Gastrocnemius medialis (tissue), 4 donors: ENCODE measurements at regions not wholly inside any gene's neighbourhood (a gene's known extent, or its start where the extent isn't known, plus 50 kb on each side); places are given as distances from the start of the nearest gene placed in this dataset.
"Not testable (repeated sequence)": the region's sequence is repeated elsewhere in the genome, so short reads cannot be mapped to it uniquely, and the experiment has no call there.

ENCODE experiments used
- ATAC-seq, 2 donors: fragments of 150-250 bp; one replicate each; pipeline ENCODE4 v1.9.1; 2016
- DNase-seq, 2 donors: peaks; one replicate each; pipeline ENCODE4 v3.0.0-alpha.2; 2019
- H3K27ac ChIP-seq, 4 donors: fragments of 200-600 bp; sonication (generic); 1 replicate in 1 of 4; 2 replicates in 3 of 4; pipeline ENCODE4 v1.5.1; 2016 to 2018; ENCODE audit warnings: mild to moderate bottlenecking in 2 of 4, moderate library complexity in 1 of 4
- H3K27me3 ChIP-seq, 3 donors: fragments of 200-600 bp; sonication (generic) in 2 of 3; 1 replicate in 1 of 3; 2 replicates in 2 of 3; pipeline versions ENCODE4 v1.5.1 to v1.6.0; 2016 to 2019; ENCODE audit warnings: mild to moderate bottlenecking in 1 of 3, moderate library complexity in 1 of 3
- H3K36me3 ChIP-seq, 2 donors: fragments of 200-600 bp; sonication (generic) in 1 of 2; one replicate each; pipeline ENCODE4 v1.5.1; 2017 to 2018
- H3K4me1 ChIP-seq, 2 donors: fragments of 200-600 bp; sonication (generic) in 1 of 2; one replicate each; pipeline ENCODE4 v1.5.1; 2016 to 2017; ENCODE audit warnings: mild to moderate bottlenecking in 2 of 2
- H3K4me3 ChIP-seq, 4 donors: fragments of 200-600 bp; sonication (generic) in 3 of 4; 1 replicate in 1 of 4; 2 replicates in 3 of 4; pipeline ENCODE4 v1.5.1; 2016 to 2019; ENCODE audit warnings: mild to moderate bottlenecking in 2 of 4
- H3K9me3 ChIP-seq, 3 donors: fragments of 200-600 bp; sonication (generic) in 2 of 3; 1 replicate in 1 of 3; 2 replicates in 2 of 3; pipeline ENCODE4 v1.5.1; 2016 to 2019
- POLR2A ChIP-seq, 2 donors: fragments of 450-650 bp; IDR thresholded peaks; one replicate each; pipeline ENCODE4 v1.6.1; 2017; ENCODE audit warnings: antibody characterized with exemption in 2 of 2, mild to moderate bottlenecking in 2 of 2, moderate library complexity in 2 of 2
- in situ Hi-C, 4 donors: fragments of 200-750 bp; cut with MboI; loops; one replicate each; pipeline versions ENCODE4 v1.15.0 to v1.8.0; 2017; ENCODE audit warnings: low sequenced_read_pairs in 4 of 4
- intact Hi-C: fragments of 100-400 bp; cut with DNase I; formaldehyde crosslinking; loops from one replicate; pipeline ENCODE4 v1.15.1; 2023; ENCODE audit warnings: low total_unique reads
- TF ChIP-seq, protein P1 (sequence below), 5 experiments: fragments of 450-650 bp in 3 of 5; fragments of 200-600 bp in 2 of 5; sonication (generic) in 2 of 5; IDR thresholded peaks in 4 of 5; conservative IDR thresholded peaks in 1 of 5; 1 replicate in 4 of 5; 2 replicates in 1 of 5; pipeline ENCODE4 v1.5.1; 2016 to 2019; ENCODE audit warnings: antibody characterized with exemption in 5 of 5, mild to moderate bottlenecking in 3 of 5, moderate library complexity in 3 of 5

DNA sequence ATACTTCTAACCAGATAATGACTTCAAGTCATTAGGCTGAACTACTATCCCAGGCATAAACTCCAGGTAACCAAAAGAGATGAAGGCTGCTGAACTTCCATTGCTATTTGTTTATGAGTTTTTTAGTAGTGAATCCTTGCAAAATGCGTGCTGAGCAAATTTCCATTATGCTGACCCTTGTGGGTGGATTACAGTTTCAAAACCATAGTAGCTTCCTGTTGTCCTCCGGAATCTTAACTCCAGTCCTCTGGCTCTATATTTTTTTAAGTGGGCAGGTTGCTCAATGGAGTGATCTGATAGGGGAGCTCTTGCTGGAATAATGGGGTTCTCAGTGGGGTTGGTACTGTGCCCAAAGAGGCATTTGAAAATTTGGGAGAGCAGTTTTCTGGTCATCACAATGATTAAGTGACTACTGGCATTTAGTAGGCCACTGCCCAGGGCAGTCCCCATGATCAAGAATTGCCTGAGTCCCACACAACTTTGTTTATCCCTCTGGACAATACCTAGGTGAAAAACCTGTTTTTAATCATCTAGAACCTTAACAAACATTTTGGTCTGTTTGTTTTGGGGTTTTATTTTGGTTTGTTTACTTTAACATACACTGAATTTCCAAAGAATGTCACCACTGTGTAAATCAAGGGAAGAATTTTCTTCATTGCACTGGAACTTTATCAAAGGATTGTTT, 302.3 kb upstream of the GATB start:
- no peak overlapping the region for H3K4me3 ChIP-seq
- no peaks in the 10 kb centered on the region for H3K9me3 ChIP-seq
- H3K27ac ChIP-seq, result no peak overlapping the region
- no peak for TF ChIP-seq POLR2A (IDR thresholded peaks at IDR 0.05)
- TF ChIP-seq, protein P1, sequence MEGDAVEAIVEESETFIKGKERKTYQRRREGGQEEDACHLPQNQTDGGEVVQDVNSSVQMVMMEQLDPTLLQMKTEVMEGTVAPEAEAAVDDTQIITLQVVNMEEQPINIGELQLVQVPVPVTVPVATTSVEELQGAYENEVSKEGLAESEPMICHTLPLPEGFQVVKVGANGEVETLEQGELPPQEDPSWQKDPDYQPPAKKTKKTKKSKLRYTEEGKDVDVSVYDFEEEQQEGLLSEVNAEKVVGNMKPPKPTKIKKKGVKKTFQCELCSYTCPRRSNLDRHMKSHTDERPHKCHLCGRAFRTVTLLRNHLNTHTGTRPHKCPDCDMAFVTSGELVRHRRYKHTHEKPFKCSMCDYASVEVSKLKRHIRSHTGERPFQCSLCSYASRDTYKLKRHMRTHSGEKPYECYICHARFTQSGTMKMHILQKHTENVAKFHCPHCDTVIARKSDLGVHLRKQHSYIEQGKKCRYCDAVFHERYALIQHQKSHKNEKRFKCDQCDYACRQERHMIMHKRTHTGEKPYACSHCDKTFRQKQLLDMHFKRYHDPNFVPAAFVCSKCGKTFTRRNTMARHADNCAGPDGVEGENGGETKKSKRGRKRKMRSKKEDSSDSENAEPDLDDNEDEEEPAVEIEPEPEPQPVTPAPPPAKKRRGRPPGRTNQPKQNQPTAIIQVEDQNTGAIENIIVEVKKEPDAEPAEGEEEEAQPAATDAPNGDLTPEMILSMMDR (IDR thresholded peaks at IDR 0.05 in 4 of 5, conservative IDR thresholded peaks at IDR 0.05 in 1 of 5), result no peak
- in situ Hi-C loops, result no loop called here
- no peak for ATAC-seq
- no peaks in the 10 kb centered on the region for H3K36me3 ChIP-seq
- H3K27me3 ChIP-seq, result no peaks in the 10 kb centered on the region
- DNase-seq, result no peak
- H3K4me1 ChIP-seq, result peaks cover 11 to 20% of the 10 kb centered on the region in 2 donors
- intact Hi-C loops, result no loop called here

DNA sequence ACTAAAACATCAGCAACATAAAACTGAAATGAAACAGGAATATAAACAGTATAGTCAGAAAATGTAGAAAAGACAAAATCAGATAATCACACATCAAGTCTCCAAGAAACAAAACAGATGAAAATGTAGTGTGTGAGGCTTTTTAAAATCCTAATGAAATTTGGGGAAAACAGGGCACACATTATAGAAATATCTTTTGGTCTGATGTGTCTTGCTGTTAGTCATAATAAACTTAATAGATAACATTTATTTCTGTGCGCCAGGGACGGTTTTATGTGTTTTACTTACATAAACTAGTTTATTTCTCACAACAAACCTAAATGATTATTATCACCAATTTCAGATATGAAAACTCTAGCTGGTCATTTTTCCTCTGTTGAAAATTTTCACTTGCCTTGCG, 293.9 kb upstream of the GATB start:
- in situ Hi-C loops, result no loop called here
- intact Hi-C loops, result no loop called here

DNA sequence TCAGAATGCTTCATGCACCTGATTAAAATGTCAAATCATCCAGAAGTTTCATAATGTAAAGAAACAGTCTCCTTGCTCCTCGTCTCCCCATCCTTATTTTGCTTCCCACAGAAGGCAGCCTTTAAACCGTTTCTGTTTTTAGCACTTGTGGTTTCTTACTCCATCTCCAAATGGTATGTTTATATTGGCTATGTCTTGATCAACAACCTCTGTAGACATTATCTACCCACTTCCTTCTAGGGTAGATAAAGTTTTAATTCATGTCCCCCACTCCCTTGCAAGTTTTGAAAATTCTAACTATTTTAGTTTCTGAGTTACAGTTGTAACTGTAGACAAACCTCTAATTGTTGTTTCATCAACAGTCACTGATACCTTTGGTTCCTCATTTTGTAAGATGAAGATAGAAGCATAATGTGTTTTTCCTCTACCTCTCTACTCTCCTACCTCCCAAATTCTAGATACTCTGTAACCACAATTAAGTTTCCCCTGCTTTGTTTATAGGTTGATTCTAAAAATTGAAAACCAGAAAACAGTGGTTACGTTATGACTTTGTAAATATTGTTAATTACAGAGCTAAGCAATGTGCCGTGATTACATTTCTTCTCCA, 291.7 kb upstream of the GATB start:
- Histone ChIP-seq H3K27me3 (no peaks in the 10 kb centered on the region), H3K36me3 (no peaks in the 10 kb centered on the region), H3K27ac (no peak overlapping the region), H3K4me1 (no peaks in the 10 kb centered on the region), H3K4me3 (no peak overlapping the region), H3K9me3 (no peaks in the 10 kb centered on the region)
- DNase-seq (no peak), ATAC-seq (no peak)
- in situ Hi-C loops, result no loop called here
- TF ChIP-seq, protein P1 (IDR thresholded peaks at IDR 0.05 in 4 of 5, conservative IDR thresholded peaks at IDR 0.05 in 1 of 5), result no peak
- no peak for TF ChIP-seq POLR2A (IDR thresholded peaks at IDR 0.05)
- intact Hi-C loops, result no loop called here

More for the DNA sequence above, 293.9 kb upstream of the GATB start:
- TF ChIP-seq POLR2A (IDR thresholded peaks at IDR 0.05), result no peak
- TF ChIP-seq, protein P1 (IDR thresholded peaks at IDR 0.05 in 4 of 5, conservative IDR thresholded peaks at IDR 0.05 in 1 of 5), result no peak
- H3K27ac ChIP-seq, result no peak overlapping the region
- H3K27me3 ChIP-seq, result no peaks in the 10 kb centered on the region
- DNase-seq (no peak), ATAC-seq (no peak)
- H3K36me3 ChIP-seq, result no peaks in the 10 kb centered on the region
- no peaks in the 10 kb centered on the region for H3K4me1 ChIP-seq
- no peak overlapping the region for H3K4me3 ChIP-seq
- H3K9me3 ChIP-seq, result no peaks in the 10 kb centered on the region

DNA sequence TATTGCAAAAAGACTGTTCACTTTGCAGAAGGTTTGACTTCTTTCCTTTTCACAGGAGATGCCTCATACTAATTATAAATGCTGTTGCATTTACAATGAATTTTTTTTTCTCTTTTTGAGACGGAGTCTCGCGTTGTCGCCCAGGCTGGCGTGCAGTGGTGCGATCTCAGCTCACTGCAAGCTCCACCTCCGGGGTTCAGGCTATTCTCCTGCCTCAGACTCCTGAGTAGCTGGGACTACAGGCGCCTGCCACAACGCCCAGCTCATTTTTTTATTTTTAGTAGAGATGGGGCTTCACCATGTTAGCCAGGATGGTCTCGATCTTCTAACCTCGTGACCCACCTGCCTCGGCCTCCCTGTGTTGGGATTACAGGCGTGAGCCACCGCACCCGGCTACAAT, 290.5 kb upstream of the GATB start:
- intact Hi-C loops, in situ Hi-C loops, H3K4me1 ChIP-seq, H3K27ac ChIP-seq, DNase-seq, H3K27me3 ChIP-seq, H3K36me3 ChIP-seq, H3K4me3 ChIP-seq, H3K9me3 ChIP-seq, ATAC-seq: not testable (repeated sequence)

DNA sequence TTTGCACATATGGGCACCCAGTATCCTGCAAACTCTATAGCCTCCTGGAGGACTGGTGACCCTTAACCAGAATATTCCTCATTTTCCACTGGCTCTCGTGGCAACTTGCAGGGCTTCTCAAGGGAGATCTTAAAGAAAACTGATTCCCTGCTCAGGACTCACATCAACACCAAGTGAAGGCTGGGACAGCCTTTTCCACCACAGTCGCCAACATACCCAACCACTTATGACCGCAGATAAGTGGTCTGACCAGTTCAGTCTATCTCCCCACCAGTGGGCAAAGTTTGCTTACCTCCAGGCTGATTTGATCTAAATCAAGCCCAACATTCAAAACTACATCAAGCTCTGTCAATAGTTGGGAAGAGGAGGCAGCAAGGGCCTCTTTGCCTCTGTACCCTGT, 289.3 kb upstream of the GATB start:
- intact Hi-C loops, result no loop called here
- Histone ChIP-seq H3K4me3 (no peak overlapping the region), H3K27ac (no peak overlapping the region), H3K9me3 (no peaks in the 10 kb centered on the region), H3K36me3 (no peaks in the 10 kb centered on the region), H3K27me3 (no peaks in the 10 kb centered on the region), H3K4me1 (peaks cover 0 to 10% of the 10 kb centered on the region in 2 donors)
- DNase-seq, result no peak
- ATAC-seq, result no peak
- in situ Hi-C loops, result no loop called here
- no peak for TF ChIP-seq POLR2A (IDR thresholded peaks at IDR 0.05)
- TF ChIP-seq, protein P1 (IDR thresholded peaks at IDR 0.05 in 4 of 5, conservative IDR thresholded peaks at IDR 0.05 in 1 of 5), result no peak
